GF-D8 (cell line): ENCODE measurements at regions not wholly inside any gene's neighbourhood (a gene's known extent, or its start where the extent isn't known, plus 50 kb on each side); places are given as distances from the start of the nearest gene placed in this dataset.

ENCODE experiments used
- DNase-seq: peaks from one replicate; lab custom pipeline; 2025; lab: John Stamatoyannopoulos, UW

- DNase-seq = no peak
Measured at GRCh38 chr4:179817317-179817716, 2375.1 kb upstream of the AGA start.

- DNase-seq = no peak
Measured at GRCh38 chr4:179823342-179823741, 2381.1 kb upstream of the AGA start.

- no peak for DNase-seq
Measured at GRCh38 chr4:179831274-179831673, 2389.0 kb upstream of the AGA start.

DNA sequence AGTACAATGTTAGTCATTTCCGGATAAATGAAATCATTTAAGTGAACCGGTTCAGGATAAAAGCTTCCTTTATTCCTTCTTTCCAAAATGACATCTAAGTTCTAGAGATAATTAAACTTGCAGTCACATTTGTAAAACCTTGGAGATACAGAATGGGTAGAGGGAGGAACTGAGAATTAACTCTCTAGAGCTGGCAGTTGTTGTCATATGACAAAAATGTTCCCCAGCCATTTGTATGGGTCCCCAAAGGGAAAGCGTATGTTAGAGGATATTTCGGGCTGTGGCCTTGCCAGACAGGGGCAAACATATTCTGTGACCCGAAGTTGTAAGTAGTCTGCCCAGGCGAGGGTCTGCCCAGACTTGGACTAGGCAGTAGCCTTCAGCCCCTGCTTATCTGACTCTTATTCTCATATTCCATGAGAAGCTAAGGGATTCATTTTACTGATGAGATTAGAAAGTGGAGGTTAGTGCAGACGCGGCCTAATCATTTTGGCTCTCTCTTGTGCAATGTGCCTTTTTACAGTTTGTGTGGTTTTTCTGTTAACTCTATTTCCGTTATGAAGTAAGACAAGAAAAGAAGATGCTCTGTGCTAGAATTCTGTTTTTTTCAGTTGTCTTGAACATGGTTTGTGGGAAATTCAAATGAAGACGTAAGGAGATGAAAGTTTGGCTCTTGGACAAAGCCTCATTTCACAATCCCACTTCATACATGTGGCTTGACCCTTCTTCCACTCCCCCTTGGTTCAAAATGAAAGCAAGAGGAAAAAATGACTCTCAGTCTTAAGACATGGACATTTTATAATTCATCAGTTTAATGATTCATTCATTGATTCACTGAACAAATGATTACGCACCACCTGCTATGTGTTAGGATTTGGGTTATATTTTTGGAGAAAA lies 2394.2 kb upstream of the AGA start:
- no peak for DNase-seq

DNA sequence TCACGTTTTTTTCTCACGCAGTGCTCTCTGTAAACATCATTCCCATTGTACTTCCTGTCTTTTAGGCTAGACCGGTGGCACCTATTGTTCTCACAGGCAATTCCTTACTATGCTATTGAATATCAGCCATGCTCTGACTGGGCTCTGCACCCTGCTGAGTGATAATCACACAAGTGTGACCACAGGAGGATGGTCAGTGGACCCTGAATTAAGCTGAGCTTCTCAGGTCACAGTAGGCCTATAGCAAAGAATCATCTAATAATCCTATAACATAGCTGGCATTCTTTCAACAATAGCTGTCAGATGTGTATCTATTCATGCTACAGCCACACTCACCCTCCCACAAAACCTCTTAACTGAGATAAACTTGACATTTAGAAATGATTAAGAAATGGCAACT lies 2399.8 kb upstream of the TENM3 start:
- DNase-seq = no peak

DNA sequence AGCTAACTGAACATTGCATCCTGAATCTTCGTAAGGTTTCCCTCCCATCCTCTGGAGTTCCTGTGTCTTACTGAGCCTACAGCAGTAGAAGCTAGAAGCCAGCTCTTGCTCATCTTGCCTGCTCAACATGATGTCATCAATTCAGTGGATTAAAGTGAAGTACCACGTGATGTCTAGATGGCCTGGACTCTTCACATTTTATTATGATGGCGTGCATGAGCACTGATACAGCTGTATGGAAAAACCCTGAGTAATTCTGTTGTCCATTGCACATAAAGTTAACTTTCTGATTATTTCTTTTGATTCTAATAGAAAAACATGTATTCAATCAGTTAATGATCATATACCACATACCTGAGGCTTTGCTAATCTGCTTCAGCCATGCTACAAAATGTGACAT lies 2387.7 kb upstream of the TENM3 start:
- DNase-seq = no peak

GRCh38 chr4:179858221-179858620 lies 2385.0 kb upstream of the TENM3 start:
- DNase-seq = no peak

DNA sequence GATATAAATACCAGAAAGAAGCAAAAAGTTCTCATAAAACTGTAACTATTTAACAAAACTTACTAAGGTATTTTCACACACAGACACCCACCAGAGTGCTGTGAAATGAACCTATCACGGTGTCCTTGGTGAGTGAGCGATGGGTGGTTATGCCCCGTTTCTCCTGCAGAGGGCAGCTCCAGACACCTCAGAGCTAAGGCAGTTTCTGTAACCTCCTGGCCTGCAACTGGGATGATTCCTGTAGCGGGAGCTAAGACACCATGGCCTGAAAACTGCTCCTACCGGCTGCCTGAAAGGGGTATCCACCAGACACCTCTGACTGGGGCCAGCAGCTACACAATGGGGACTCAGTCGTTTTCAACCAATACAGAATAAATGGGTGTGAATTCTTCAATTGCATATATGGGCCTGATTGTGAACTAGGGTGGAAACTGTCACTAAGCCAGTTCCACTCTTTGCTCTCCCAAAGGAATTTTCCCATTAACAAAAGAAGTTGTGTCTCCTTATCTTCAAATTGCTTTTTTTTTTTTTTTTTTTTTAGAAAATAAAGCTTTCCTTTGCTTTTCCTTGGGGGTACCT lies 2375.8 kb upstream of the TENM3 start:
- DNase-seq = no peak

GRCh38 chr4:179871726-179872125 lies 2371.5 kb upstream of the TENM3 start:
- DNase-seq = no peak

GRCh38 chr4:179872755-179873154 lies 2370.4 kb upstream of the TENM3 start:
- no peak for DNase-seq

- DNase-seq = no peak
Measured at GRCh38 chr4:179880756-179881155, 2362.4 kb upstream of the TENM3 start.

GRCh38 chr4:179894066-179894778 lies 2349.0 kb upstream of the TENM3 start:
- DNase-seq = no peak

GRCh38 chr4:179919587-179919986 lies 2323.6 kb upstream of the TENM3 start:
- no peak for DNase-seq

GRCh38 chr4:179927473-179927872 lies 2315.7 kb upstream of the TENM3 start:
- no peak for DNase-seq

DNA sequence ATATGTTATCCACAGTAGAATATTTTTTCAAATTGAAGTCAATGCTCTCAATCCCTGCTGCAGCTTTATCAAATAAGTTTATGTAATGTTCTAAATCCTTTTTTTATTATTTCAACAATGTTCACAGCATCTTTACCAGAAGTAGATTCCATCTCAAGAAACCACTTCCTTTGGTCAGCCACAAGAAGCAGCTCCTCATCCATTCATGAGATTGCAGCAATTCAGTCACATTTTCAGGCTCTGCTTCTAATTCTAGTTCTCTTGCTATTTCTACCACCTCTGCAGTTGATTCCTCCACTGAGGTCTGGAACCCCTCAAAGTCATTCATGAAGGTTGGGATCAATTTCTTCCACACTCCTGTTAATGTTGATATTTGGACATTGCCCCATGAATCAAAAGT lies 2301.3 kb upstream of the TENM3 start:
- no peak for DNase-seq

GRCh38 chr4:179976777-179977176 lies 2266.4 kb upstream of the TENM3 start:
- no peak for DNase-seq

DNA sequence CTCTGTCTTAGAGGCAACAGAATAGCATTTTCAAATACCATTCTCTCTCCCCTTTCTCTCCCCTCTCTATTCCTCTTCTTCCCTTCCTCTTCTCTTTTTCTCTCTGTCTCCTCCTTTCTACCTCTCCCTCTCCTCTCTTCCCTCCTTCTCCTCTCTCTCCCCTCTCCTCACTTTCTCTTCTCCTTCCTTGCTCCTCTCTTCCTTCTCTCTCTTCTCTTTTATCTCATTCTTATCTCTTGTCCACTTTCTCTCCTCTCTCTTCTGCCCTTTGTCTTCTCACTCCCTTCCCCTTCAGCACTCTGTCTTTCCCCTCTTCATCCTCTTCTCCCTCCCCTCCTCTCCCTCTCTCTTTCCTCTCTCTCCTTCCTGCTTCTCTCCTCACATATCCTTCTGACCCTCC lies 2265.8 kb upstream of the TENM3 start:
- DNase-seq = no peak

DNA sequence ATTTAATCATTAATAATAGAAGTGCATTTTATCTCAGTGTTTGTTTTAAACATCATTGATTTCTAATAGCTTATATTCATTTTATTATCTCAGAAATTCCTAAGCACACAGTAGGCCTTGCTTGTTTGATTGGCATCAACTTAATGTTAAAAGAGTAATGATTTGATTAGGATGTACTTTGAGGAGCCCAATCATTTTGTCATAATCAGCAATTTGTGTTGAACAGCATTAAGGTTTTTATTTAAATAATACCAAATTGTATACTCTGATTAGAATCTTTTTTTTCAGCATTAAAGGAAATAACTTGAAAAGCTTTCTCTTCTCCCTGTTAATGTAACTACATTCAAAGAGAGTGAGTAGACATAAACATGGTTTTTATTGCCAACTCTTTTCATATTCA lies 2262.0 kb upstream of the TENM3 start:
- DNase-seq = no peak

DNA sequence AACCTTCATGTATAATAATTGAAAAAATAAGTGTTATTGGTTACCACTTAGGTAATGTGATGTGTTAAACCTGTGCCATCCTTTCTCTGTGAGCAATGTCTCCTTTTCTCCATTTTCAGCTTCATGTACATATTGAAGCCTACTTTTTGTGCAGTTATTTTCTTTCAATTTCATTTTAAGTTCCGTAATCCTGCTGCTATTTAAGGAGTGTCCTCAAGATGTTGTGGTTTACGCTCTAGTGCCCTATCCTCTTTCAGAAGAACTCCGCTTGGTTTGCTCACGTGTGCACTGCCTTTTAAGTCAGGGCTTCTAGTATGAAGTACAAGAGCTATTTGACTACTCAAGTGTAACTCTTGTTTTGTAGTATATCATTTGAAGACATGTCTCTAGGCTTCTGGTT lies 2253.2 kb upstream of the TENM3 start:
- DNase-seq = no peak

DNA sequence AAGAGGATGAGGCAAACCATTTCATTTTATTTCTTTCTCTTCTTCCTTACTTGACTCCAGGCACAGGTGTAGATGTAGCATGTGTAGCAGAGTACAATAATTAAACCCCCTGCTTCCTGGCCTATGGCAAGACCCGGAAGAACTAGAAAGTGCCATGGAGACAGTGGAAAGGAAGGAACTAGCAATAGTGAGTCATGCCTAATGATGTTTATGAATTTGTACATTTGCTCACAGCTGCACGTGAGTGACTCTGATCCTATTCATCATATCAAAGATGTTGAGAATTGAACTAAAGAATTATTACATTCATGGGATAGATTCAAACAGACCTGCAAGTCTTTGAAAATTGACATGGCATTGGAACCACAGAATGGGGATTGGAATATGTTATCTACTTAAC lies 2233.9 kb upstream of the TENM3 start:
- no peak for DNase-seq

GRCh38 chr4:180028682-180029081 lies 2214.5 kb upstream of the TENM3 start:
- no peak for DNase-seq

- DNase-seq = no peak
Measured at GRCh38 chr4:180031330-180031729, 2211.9 kb upstream of the TENM3 start.

DNA sequence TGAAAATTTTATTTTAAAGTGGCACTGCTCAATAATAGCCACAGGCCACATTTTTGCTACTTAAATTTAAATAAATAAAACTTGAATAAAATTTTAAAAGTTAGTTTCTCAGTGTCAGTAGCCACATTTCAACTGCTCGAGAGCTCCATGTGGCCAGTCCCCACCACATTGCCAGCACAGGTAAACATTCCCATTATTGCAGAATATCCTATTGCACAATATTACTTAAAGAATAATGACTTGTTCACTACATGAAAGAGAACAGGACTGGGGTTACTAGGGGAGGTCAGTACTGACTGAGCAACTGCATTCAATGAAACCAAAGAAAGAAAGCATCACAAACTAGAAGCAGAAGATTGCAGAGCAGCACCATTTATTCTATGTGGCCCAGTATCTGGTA lies 2201.6 kb upstream of the TENM3 start:
- no peak for DNase-seq
